Urothelium cell line (cell line): ENCODE measurements at regions not wholly inside any gene's neighbourhood (a gene's known extent, or its start where the extent isn't known, plus 50 kb on each side); places are given as distances from the start of the nearest gene placed in this dataset.

ENCODE experiments used
- DNase-seq: peaks from one replicate; pipeline ENCODE4 v3.0.0; 2011; ENCODE audit warnings: low spot score, mixed read lengths
- FAIRE-seq: peaks from 2 replicates; lab custom pipeline; 2011; peaks lifted over from hg19 to GRCh38; lab: Jason Lieb, UNC

- FAIRE-seq: no peak
Observed at GRCh38 chr3:110070161-110070916, 733.0 kb upstream of the DPPA4 start.

GRCh38 chr3:110074095-110074494, 736.7 kb upstream of the DPPA4 start:
- DNase-seq: no peak
- no peak for FAIRE-seq

More at GRCh38 chr3:110070161-110070916, 733.0 kb upstream of the DPPA4 start:
- DNase-seq: no peak

- no peak for FAIRE-seq
- no peak for DNase-seq
Observed at GRCh38 chr3:110077093-110077492, 739.7 kb upstream of the DPPA4 start.

GRCh38 chr3:110093411-110093810, 756.1 kb upstream of the DPPA4 start:
- DNase-seq (no peak), FAIRE-seq (no peak)

- no peak for FAIRE-seq
- DNase-seq: no peak
Observed at GRCh38 chr3:110093812-110094401, 756.6 kb upstream of the DPPA4 start.

GRCh38 chr3:110099711-110100110, 762.4 kb upstream of the DPPA4 start:
- FAIRE-seq (no peak), DNase-seq (no peak)

- DNase-seq (no peak), FAIRE-seq (no peak)
Observed at GRCh38 chr3:110101361-110101760, 764.0 kb upstream of the DPPA4 start.

GRCh38 chr3:110106805-110107204, 769.5 kb upstream of the DPPA4 start:
- FAIRE-seq (no peak), DNase-seq (no peak)

- no peak for DNase-seq
Observed at GRCh38 chr3:110123946-110124345, 786.6 kb upstream of the DPPA4 start.

GRCh38 chr3:110126065-110126464, 788.7 kb upstream of the DPPA4 start:
- DNase-seq (peak; percentile 13), FAIRE-seq (no peak)

More at GRCh38 chr3:110123946-110124345, 786.6 kb upstream of the DPPA4 start:
- no peak for FAIRE-seq

- FAIRE-seq (no peak), DNase-seq (no peak)
Observed at GRCh38 chr3:110133971-110134370, 796.6 kb upstream of the DPPA4 start.

- DNase-seq (peak; percentile 12), FAIRE-seq (no peak)
Observed at GRCh38 chr3:110139048-110139447, 801.7 kb upstream of the DPPA4 start.

- FAIRE-seq (no peak), DNase-seq (no peak)
Observed at GRCh38 chr3:110139821-110140220, 802.5 kb upstream of the DPPA4 start.

- DNase-seq (no peak), FAIRE-seq (no peak)
Observed at GRCh38 chr3:110149763-110150162, 812.4 kb upstream of the DPPA4 start.

GRCh38 chr3:110157221-110157620, 819.9 kb upstream of the DPPA4 start:
- FAIRE-seq (no peak), DNase-seq (no peak)

GRCh38 chr3:110164632-110165369, 827.5 kb upstream of the DPPA4 start:
- FAIRE-seq (no peak), DNase-seq (no peak)

GRCh38 chr3:110165370-110165743, 828.0 kb upstream of the DPPA4 start:
- FAIRE-seq: no peak

GRCh38 chr3:110165753-110166152, 828.4 kb upstream of the DPPA4 start:
- no peak for DNase-seq
- no peak for FAIRE-seq

More at GRCh38 chr3:110165370-110165743, 828.0 kb upstream of the DPPA4 start:
- DNase-seq: no peak

GRCh38 chr3:110166791-110167190, 829.4 kb upstream of the DPPA4 start:
- DNase-seq (no peak), FAIRE-seq (no peak)

- no peak for FAIRE-seq
Observed at GRCh38 chr3:110174908-110175307, 837.6 kb upstream of the DPPA4 start.

GRCh38 chr3:110178965-110179364, 841.6 kb upstream of the DPPA4 start:
- DNase-seq (no peak), FAIRE-seq (no peak)

More at GRCh38 chr3:110174908-110175307, 837.6 kb upstream of the DPPA4 start:
- DNase-seq: no peak

- DNase-seq (no peak), FAIRE-seq (peak; percentile 20)
Observed at GRCh38 chr3:110180733-110181132, 843.4 kb upstream of the DPPA4 start.
